NCI-H2107 treated with DMSO at 0.1 percent for 48 hours (cell line): ENCODE measurements at regions not wholly inside any gene's neighbourhood (a gene's known extent, or its start where the extent isn't known, plus 50 kb on each side); places are given as distances from the start of the nearest gene placed in this dataset.
A peak's percentile ranks its signal among the peaks of the same experiment; 100 is the strongest.

Source experiments
- DNase-seq: peaks from one replicate; lab custom pipeline; 2025; ENCODE audit not compliant: unreplicated experiment; lab: John Stamatoyannopoulos, UW

- DNase-seq, result no peak
Observed at GRCh38 chr4:56209767-56210166, 177.5 kb downstream of the AASDH start.

- no peak for DNase-seq
Observed at GRCh38 chr4:56208103-56208502, 179.2 kb downstream of the AASDH start.

GRCh38 chr4:56206258-56206657 is 181.0 kb downstream of the AASDH start:
- DNase-seq, result no peak

GRCh38 chr4:56200275-56200674 is 187.0 kb downstream of the AASDH start:
- no peak for DNase-seq

- DNase-seq, result no peak
Observed at GRCh38 chr4:56198265-56198664, 189.0 kb downstream of the AASDH start.

- DNase-seq, result no peak
Observed at GRCh38 chr4:56197387-56197786, 189.9 kb downstream of the AASDH start.

GRCh38 chr4:56195025-56195424 is 192.3 kb downstream of the AASDH start:
- no peak for DNase-seq

- no peak for DNase-seq
Observed at GRCh38 chr4:56191534-56191933, 195.8 kb downstream of the AASDH start.

DNA sequence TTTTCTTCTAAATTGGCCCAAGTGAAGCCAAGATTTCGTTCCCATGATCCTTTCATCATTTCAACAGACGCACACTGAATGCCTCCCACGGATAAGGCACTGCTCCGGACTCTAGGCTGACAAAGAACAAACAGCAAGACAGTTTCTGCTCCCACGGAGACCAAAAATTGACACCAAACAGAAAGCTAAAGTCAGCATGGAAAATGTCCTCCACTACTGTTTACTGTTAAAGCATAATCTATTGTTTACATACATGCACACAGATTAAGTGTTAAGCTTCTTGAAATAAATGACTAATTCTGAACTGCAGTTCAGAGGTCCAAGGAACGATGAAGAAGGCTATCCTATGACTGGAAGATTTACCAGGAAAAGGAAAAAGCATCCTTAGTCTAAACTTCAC is 199.6 kb downstream of the AASDH start:
- no peak for DNase-seq

GRCh38 chr4:56186808-56187523 is 200.3 kb downstream of the AASDH start:
- peak; percentile 60 for DNase-seq

DNA sequence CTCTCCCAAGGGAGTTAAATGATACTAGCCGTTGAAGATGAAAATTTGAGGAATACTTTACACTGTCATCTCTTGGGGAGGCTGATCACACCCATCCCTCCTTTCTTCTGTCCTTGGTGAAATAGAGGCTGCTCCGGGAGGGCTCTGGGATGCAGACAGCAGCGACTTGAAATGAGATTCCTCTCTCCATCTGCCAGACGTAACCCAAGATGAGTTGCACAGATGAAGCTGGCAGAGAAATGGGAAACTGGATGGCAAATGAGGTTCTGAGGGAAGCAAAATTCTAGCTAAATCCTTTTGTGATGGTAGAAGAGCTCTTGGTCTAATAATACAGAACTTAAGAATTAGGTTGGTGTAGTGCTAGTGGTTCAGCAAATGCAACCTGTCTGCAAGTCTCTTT is 201.4 kb downstream of the AASDH start:
- peak; percentile 37 for DNase-seq

DNA sequence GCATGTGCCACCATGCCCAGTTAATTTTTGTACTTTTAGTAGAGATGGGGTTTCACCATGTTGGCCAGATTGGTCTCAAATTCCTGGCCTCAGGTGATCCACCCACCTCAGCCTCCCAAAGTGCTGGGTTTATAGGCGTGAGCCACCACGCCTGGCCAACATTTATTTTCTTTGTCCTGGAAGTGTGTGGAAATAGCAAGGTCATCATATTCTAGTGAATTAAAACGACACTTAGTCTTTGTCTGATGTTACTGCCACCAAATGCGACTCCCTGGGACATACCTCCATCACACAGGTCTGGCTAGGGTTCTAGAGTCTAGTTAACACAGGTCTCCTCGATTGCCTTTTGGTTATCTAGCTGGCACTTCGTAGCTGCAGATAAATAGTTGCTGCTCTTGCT is 203.1 kb downstream of the AASDH start:
- DNase-seq, result no peak

DNA sequence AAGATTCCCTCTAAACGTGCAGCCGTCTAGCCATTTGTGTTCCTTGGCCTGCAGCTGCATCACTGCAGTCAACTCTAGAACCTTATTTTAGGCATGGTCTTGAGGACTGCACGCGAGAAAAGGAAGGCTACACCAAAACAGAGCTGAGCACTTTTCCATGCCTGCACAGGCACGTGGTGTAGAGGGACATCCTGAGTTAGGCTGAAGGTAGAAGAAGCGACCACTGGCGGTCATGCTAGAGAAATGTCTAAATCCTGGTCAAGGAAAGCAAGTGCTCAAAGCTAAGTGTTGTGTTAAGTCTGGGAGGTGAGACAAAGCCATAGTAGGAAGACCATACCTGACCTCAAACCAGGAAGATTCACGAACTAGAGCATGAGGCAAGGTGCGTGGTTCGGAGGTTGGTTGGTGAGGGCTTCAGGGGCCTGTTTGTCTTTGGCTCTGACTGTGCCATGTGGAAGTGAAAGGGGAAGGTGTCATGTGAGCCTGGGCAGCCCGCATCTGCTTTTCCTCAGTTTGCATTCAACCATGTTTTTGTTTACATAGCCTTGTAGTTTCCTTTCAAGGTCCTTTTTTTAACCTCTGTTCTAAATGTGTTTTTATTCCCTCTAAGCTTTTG is 203.8 kb downstream of the AASDH start:
- DNase-seq, result peak; percentile 8

- DNase-seq, result no peak
Observed at GRCh38 chr4:56182356-56182755, 204.9 kb downstream of the AASDH start.

GRCh38 chr4:56181140-56181953 is 205.9 kb downstream of the AASDH start:
- no peak for DNase-seq

GRCh38 chr4:56169061-56169460 is 218.2 kb downstream of the AASDH start:
- DNase-seq, result no peak

DNA sequence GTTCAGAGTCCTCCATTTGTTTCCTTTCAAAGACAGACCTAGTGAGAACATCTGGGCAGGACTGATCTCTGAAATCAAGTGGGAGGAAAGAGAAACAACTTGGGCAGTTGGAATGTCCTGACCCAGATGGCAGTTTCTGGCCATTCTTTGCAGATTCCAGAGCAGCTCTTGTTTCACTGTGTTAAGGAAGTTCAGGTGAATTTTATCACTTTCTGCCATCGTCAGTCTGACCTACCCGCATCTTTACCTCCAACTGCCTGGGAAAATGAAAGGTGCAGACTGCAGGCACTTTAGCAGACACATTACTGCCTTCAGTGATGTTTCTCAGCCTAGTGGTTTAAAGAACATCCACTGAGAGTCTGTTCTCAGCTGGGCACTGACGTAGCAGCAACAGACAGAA is 216.2 kb downstream of the CEP135 start:
- DNase-seq, result no peak

GRCh38 chr4:56160636-56161035 is 211.9 kb downstream of the CEP135 start:
- no peak for DNase-seq

DNA sequence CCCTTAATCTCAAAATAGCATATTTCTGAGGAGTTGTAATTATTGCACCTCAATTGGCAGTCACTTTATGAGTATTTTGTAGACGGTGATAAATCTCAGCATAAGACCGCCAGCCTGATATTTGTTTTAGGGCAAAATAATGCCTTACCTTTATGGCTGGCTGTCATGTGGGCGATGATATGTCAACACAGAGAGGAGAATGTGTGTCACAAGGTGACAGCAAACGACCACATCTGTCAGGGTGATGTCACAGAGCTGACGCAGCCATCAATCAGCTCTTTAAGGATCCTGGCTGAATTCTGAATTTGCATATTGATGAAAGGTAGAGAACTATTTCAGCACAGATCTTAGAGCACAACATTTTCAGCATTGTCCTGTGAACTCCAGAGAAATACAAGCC is 209.7 kb downstream of the CEP135 start:
- DNase-seq, result no peak

- DNase-seq, result no peak
Observed at GRCh38 chr4:56156141-56156540, 207.4 kb downstream of the CEP135 start.

GRCh38 chr4:56155432-56155831 is 206.7 kb downstream of the CEP135 start:
- no peak for DNase-seq

- DNase-seq, result no peak
Observed at GRCh38 chr4:56149591-56149990, 200.8 kb downstream of the CEP135 start.
